Activated T-cell treated with anti-CD3 and anti-CD28 coated beads for 24 hours (primary cell): ENCODE measurements at regions not wholly inside any gene's neighbourhood (a gene's known extent, or its start where the extent isn't known, plus 50 kb on each side); places are given as distances from the start of the nearest gene placed in this dataset.
"Not testable (repeated sequence)": the region's sequence is repeated elsewhere in the genome, so short reads cannot be mapped to it uniquely, and the experiment has no call there.

Source experiments
- DNase-seq: peaks from one replicate; pipeline ENCODE4 v3.0.0-alpha.2; 2020; ENCODE audit warnings: low read depth

GRCh38 chr4:38470735-38471262 lies 193.2 kb upstream of the KLF3 start:
- no peak for DNase-seq

- no peak for DNase-seq
Observed at GRCh38 chr4:38482696-38483095, 181.3 kb upstream of the KLF3 start.

GRCh38 chr4:38483628-38484027 lies 180.4 kb upstream of the KLF3 start:
- DNase-seq: not testable (repeated sequence)

GRCh38 chr4:38489011-38489861 lies 174.8 kb upstream of the KLF3 start:
- no peak for DNase-seq

GRCh38 chr4:38489924-38490639 lies 173.9 kb upstream of the KLF3 start:
- no peak for DNase-seq

- DNase-seq: no peak
Observed at GRCh38 chr4:38490753-38491446, 173.1 kb upstream of the KLF3 start.

GRCh38 chr4:38491854-38492478 lies 172.0 kb upstream of the KLF3 start:
- no peak for DNase-seq

- no peak for DNase-seq
Observed at GRCh38 chr4:38493066-38493465, 170.9 kb upstream of the KLF3 start.

- DNase-seq: no peak
Observed at GRCh38 chr4:38495446-38495845, 168.6 kb upstream of the KLF3 start.

- DNase-seq: no peak
Observed at GRCh38 chr4:38497121-38497520, 166.9 kb upstream of the KLF3 start.

- no peak for DNase-seq
Observed at GRCh38 chr4:38499101-38499500, 164.9 kb upstream of the KLF3 start.

GRCh38 chr4:38500433-38500832 lies 163.6 kb upstream of the KLF3 start:
- DNase-seq: no peak

- DNase-seq: no peak
Observed at GRCh38 chr4:38501698-38502097, 162.3 kb upstream of the KLF3 start.

- DNase-seq: no peak
Observed at GRCh38 chr4:38503689-38504395, 160.2 kb upstream of the KLF3 start.

- DNase-seq: no peak
Observed at GRCh38 chr4:38504396-38504715, 159.6 kb upstream of the KLF3 start.

GRCh38 chr4:38509551-38509950 lies 154.4 kb upstream of the KLF3 start:
- no peak for DNase-seq

- no peak for DNase-seq
Observed at GRCh38 chr4:38510201-38510600, 153.8 kb upstream of the KLF3 start.

- DNase-seq: no peak
Observed at GRCh38 chr4:38511702-38512101, 152.3 kb upstream of the KLF3 start.

GRCh38 chr4:38512840-38513239 lies 151.2 kb upstream of the KLF3 start:
- no peak for DNase-seq

- no peak for DNase-seq
Observed at GRCh38 chr4:38514465-38515146, 149.4 kb upstream of the KLF3 start.

- DNase-seq: no peak
Observed at GRCh38 chr4:38516190-38516589, 147.8 kb upstream of the KLF3 start.
